ENCODE measurements at regions not wholly inside any gene's neighbourhood (a gene's known extent, or its start where the extent isn't known, plus 50 kb on each side); places are given as distances from the start of the nearest gene placed in this dataset.

DNA sequence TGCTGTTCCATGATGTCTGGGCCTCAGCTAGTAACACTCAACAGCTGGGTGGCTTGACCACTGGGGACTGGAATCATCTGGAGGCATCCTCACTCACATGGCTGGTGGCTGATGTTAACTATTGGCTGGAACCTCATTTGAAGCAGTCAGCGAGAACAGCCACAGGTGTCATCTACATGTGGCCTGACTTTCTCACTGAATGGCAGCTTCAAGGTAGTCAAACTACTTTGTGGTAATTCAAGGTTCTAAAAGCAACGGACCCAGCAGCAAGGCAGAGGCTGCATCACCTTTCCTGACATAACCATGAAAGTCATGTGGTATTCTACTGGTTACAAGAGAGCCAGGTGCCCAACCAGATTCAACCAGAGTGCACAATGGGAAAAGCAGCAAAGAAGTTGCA, 115.9 kb upstream of the DST start:
- POLR2A ChIA-PET, result no interaction called here
- no peaks in the 10 kb centered on the region for H3K79me2 ChIP-seq (ENCODE audit: insufficient read depth, low read length)

DNA sequence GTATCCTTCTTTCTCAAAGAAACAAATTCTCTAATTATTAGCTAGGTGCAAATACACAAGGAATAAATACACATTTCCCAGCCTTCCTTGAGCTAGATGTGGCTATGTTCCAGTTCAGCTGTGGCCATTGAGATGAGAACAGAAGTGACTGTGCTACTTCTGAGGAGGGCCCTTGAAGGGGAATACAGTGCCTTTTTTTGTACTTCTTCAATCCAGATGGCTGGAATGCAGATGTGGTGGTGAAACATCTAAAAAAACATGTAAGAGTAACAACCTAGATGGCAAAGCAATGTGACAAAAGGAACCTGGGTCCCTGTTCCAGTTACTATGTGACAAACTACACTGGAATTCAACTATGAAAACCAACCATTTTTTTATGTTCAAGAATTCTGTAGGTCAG, 115.4 kb upstream of the DST start:
- no peak overlapping the region for H3K9ac ChIP-seq (ENCODE audit: insufficient read depth, low read depth, low read length)
- H3K9me3 ChIP-seq (ENCODE audit: low read length), result no peaks in the 10 kb centered on the region
- H3K36me3 ChIP-seq (replicated peaks in 1 of 2; ENCODE audit: control insufficient read depth in 1 of 2, insufficient read depth in 2 of 2, low read length in 2 of 2), result no peaks in the 10 kb centered on the region
- no peaks in the 10 kb centered on the region for H3K27me3 ChIP-seq (ENCODE audit: control insufficient read depth in 1 of 2, insufficient read depth in 2 of 2, low read length in 2 of 2)
- CTCF ChIA-PET (ENCODE audit: low intra/inter-chr PET ratio, low total read pairs), result interaction anchor here (1.7 to 4.0 kb wide), 3 partner anchors 49 to 121 kb away, joined by 10 to 73 read pairs (median 24); no protein-coding TSS in a partner anchor
- H3K4me2 ChIP-seq (ENCODE audit: low read depth, low read length), result no peak overlapping the region
- H3K4me3 ChIP-seq (replicated peaks in 1 of 3; ENCODE audit: insufficient read depth in 1 of 3, low read depth in 2 of 3, low read length in 3 of 3), result no peak overlapping the region
- POLR2A ChIA-PET, result interaction anchor here (1.2 kb wide), 1 partner anchor 67 kb away, joined by 3 read pairs; no protein-coding TSS in a partner anchor
- no TSS peak for BruUV-seq (replicated peaks)
- no peak for DNase-seq (ENCODE audit: low spot score)
- no peak for FAIRE-seq
- in situ Hi-C loops (cut with HindIII; ENCODE audit: extremely low pct_ligation_motif_present, low pct_unique_long_range_greater_than_20kb) (no loop called here), intact Hi-C loops (cut with micrococcal nuclease; ENCODE audit: unreplicated experiment) (loop anchor here (5.0 kb wide), 1 partner anchor 94 kb away; no protein-coding TSS in a partner anchor)
- ATAC-seq, result peak; percentile 24; the same call in 2 of the 3 replicates
- H2AFZ ChIP-seq (ENCODE audit: low read length), result no peak overlapping the region
- no peak overlapping the region for H3K27ac ChIP-seq (ENCODE audit: extremely low read length, insufficient read depth, low read length)
- H3K79me2 ChIP-seq (ENCODE audit: insufficient read depth, low read length), result no peaks in the 10 kb centered on the region
- no peaks in the 10 kb centered on the region; the same call in 1 of the 2 replicates for H3K4me1 ChIP-seq (ENCODE audit: insufficient read depth, low read length)
- no peaks in the 10 kb centered on the region for H4K20me1 ChIP-seq (ENCODE audit: insufficient read depth, low read length)
- TF ChIP-seq, protein P1, sequence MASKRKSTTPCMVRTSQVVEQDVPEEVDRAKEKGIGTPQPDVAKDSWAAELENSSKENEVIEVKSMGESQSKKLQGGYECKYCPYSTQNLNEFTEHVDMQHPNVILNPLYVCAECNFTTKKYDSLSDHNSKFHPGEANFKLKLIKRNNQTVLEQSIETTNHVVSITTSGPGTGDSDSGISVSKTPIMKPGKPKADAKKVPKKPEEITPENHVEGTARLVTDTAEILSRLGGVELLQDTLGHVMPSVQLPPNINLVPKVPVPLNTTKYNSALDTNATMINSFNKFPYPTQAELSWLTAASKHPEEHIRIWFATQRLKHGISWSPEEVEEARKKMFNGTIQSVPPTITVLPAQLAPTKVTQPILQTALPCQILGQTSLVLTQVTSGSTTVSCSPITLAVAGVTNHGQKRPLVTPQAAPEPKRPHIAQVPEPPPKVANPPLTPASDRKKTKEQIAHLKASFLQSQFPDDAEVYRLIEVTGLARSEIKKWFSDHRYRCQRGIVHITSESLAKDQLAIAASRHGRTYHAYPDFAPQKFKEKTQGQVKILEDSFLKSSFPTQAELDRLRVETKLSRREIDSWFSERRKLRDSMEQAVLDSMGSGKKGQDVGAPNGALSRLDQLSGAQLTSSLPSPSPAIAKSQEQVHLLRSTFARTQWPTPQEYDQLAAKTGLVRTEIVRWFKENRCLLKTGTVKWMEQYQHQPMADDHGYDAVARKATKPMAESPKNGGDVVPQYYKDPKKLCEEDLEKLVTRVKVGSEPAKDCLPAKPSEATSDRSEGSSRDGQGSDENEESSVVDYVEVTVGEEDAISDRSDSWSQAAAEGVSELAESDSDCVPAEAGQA (IDR thresholded peaks at IDR 0.05; ENCODE audit: low read depth), result no peak
- TF ChIP-seq, protein P1 (CRISPR knock-in tag; IDR thresholded peaks at IDR 0.05; ENCODE audit: borderline replicate concordance), result no peak
- TF ChIP-seq, protein P2, sequence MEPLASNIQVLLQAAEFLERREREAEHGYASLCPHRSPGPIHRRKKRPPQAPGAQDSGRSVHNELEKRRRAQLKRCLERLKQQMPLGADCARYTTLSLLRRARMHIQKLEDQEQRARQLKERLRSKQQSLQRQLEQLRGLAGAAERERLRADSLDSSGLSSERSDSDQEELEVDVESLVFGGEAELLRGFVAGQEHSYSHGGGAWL (CRISPR knock-in tag; IDR thresholded peaks at IDR 0.05), result no peak
- TF ChIP-seq ZNF468 (CRISPR knock-in tag; IDR thresholded peaks at IDR 0.05), result no peak
- TF ChIP-seq, protein P3, sequence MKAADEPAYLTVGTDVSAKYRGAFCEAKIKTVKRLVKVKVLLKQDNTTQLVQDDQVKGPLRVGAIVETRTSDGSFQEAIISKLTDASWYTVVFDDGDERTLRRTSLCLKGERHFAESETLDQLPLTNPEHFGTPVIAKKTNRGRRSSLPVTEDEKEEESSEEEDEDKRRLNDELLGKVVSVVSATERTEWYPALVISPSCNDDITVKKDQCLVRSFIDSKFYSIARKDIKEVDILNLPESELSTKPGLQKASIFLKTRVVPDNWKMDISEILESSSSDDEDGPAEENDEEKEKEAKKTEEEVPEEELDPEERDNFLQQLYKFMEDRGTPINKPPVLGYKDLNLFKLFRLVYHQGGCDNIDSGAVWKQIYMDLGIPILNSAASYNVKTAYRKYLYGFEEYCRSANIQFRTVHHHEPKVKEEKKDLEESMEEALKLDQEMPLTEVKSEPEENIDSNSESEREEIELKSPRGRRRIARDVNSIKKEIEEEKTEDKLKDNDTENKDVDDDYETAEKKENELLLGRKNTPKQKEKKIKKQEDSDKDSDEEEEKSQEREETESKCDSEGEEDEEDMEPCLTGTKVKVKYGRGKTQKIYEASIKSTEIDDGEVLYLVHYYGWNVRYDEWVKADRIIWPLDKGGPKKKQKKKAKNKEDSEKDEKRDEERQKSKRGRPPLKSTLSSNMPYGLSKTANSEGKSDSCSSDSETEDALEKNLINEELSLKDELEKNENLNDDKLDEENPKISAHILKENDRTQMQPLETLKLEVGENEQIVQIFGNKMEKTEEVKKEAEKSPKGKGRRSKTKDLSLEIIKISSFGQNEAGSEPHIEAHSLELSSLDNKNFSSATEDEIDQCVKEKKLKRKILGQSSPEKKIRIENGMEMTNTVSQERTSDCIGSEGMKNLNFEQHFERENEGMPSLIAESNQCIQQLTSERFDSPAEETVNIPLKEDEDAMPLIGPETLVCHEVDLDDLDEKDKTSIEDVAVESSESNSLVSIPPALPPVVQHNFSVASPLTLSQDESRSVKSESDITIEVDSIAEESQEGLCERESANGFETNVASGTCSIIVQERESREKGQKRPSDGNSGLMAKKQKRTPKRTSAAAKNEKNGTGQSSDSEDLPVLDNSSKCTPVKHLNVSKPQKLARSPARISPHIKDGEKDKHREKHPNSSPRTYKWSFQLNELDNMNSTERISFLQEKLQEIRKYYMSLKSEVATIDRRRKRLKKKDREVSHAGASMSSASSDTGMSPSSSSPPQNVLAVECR (CRISPR knock-in tag; IDR thresholded peaks at IDR 0.05; ENCODE audit: borderline replicate concordance), result no peak

More for the DNA sequence above, 115.9 kb upstream of the DST start:
- FAIRE-seq, result no peak
- Histone ChIP-seq H3K4me1 (ENCODE audit: insufficient read depth, low read length) (no peaks in the 10 kb centered on the region; the same call in 1 of the 2 replicates), H3K9ac (ENCODE audit: insufficient read depth, low read depth, low read length) (no peak overlapping the region), H3K4me3 (replicated peaks in 1 of 3; ENCODE audit: insufficient read depth in 1 of 3, low read depth in 2 of 3, low read length in 3 of 3) (no peak overlapping the region), H3K4me2 (ENCODE audit: low read depth, low read length) (no peak overlapping the region), H3K27ac (ENCODE audit: extremely low read length, insufficient read depth, low read length) (no peak overlapping the region), H3K27me3 (ENCODE audit: control insufficient read depth in 1 of 2, insufficient read depth in 2 of 2, low read length in 2 of 2) (no peaks in the 10 kb centered on the region), H2AFZ (ENCODE audit: low read length) (no peak overlapping the region), H4K20me1 (ENCODE audit: insufficient read depth, low read length) (no peaks in the 10 kb centered on the region), H3K9me3 (ENCODE audit: low read length) (no peaks in the 10 kb centered on the region), H3K36me3 (replicated peaks in 1 of 2; ENCODE audit: control insufficient read depth in 1 of 2, insufficient read depth in 2 of 2, low read length in 2 of 2) (no peaks in the 10 kb centered on the region)
- 80% methylated on average over 2 of the region's 2 CpGs for WGBS (ENCODE audit: low lambda C conversion rate)
- CTCF ChIA-PET (ENCODE audit: low intra/inter-chr PET ratio, low total read pairs), result interaction anchor here (1.5 to 4.0 kb wide), 4 partner anchors 50 to 121 kb away, joined by 3 to 73 read pairs (median 17); no protein-coding TSS in a partner anchor
- intact Hi-C loops (cut with micrococcal nuclease; ENCODE audit: unreplicated experiment) (loop anchor here (5.0 kb wide), 1 partner anchor 94 kb away; no protein-coding TSS in a partner anchor), in situ Hi-C loops (cut with HindIII; ENCODE audit: extremely low pct_ligation_motif_present, low pct_unique_long_range_greater_than_20kb) (no loop called here)
- TF ChIP-seq SETDB1 (CRISPR knock-in tag; IDR thresholded peaks at IDR 0.05; ENCODE audit: borderline replicate concordance) (no peak), ZNF572 (CRISPR knock-in tag; IDR thresholded peaks at IDR 0.05) (no peak), ZNF552 (CRISPR knock-in tag; IDR thresholded peaks at IDR 0.05; ENCODE audit: borderline replicate concordance) (no peak), ZSCAN22 (CRISPR knock-in tag; IDR thresholded peaks at IDR 0.05) (no peak), ZMYM4 (CRISPR knock-in tag; IDR thresholded peaks at IDR 0.05) (no peak), ASH2L (IDR thresholded peaks at IDR 0.05; ENCODE audit: insufficient read length, low read depth, low read length) (no peak), RFXANK (CRISPR knock-in tag; IDR thresholded peaks at IDR 0.05) (no peak)
- BruUV-seq (replicated peaks), result no TSS peak
- no peak for ATAC-seq
- no peak for DNase-seq (ENCODE audit: low spot score)

Measured in HepG2 (cell line).